ENCODE measurements at regions not wholly inside any gene's neighbourhood (a gene's known extent, or its start where the extent isn't known, plus 50 kb on each side); places are given as distances from the start of the nearest gene placed in this dataset.

DNA sequence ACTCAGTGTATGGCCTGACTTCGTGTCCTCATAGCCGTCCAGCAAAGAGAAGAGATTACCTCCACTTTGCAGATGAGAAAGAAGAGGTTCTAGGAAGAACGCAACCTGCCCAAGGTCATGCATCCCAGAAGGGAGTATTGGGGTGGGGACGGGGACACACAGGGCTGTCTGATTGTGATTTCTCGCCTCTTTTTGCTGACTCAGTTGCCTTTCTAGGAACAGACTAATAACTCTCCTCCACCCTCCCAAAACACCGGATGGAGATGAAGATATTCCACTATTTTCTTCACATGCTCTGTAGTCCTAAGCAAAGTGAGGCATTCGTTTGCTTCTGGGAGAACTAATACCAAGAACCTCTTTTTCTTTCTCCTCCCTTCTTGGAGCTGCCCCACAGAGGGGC is 529.3 kb downstream of the MIAT start:
- Mint-ChIP-seq H3K36me3 (no peaks in the 10 kb centered on the region), H3K9me3 (peaks cover 0 to 5% of the 10 kb centered on the region in 2 donors), H3K27me3 (peaks cover 5 to 15% of the 10 kb centered on the region in 2 donors), H3K4me3 (no peak overlapping the region), H3K4me1 (no peaks in the 10 kb centered on the region), H3K27ac (no peak overlapping the region)
- DNase-seq (no peak), ATAC-seq (replicated peaks) (no peak)

DNA sequence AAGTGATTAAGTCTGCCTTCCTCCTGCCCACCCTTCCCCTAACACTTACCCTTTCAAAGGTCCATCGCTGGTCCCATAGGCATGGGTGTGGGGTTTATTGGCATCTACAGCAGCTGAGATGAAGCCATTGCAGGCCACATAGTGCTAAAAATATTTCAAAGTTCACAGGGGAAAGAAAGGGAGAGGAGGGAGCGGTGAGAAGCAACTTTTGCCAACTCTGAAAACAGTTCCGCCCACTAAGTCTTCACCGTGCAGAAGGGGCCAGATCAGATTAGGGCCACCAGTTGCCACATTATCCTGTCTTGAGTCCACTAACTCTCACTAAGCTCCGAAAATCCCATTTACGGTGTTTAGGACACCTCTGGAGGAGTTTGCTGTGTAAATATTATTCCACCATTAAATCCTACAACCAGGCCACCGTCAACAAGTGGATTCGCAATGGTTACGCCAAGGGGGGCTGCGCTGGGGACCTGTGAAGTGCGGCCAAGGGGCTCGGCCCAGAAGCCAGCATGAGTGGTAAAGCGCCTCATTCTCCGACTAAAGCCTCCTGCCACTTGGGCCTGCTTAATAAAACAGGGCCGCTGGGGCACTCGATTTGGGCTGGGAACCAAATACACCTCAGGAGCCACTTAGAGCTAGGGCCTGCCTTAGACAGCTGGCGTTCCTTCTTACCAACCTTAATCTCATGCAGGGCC is 534.9 kb downstream of the MIAT start:
- no peak overlapping the region for H3K4me3 Mint-ChIP-seq
- H3K27me3 Mint-ChIP-seq, result peaks cover 5 to 21% of the 10 kb centered on the region in 2 donors
- H3K36me3 Mint-ChIP-seq, result no peaks in the 10 kb centered on the region
- H3K4me1 Mint-ChIP-seq, result no peaks in the 10 kb centered on the region
- H3K27ac Mint-ChIP-seq, result peak overlapping the region; percentile 31
- ATAC-seq (replicated peaks) (no peak), DNase-seq (no peak)
- peaks cover 1 to 8% of the 10 kb centered on the region in 2 donors for H3K9me3 Mint-ChIP-seq

- Mint-ChIP-seq H3K9me3 (peaks cover 6 to 14% of the 10 kb centered on the region in 2 donors), H3K27ac (no peak overlapping the region), H3K4me1 (no peaks in the 10 kb centered on the region), H3K36me3 (no peaks in the 10 kb centered on the region), H3K4me3 (no peak overlapping the region), H3K27me3 (peaks cover 5 to 18% of the 10 kb centered on the region in 2 donors)
- ATAC-seq (replicated peaks), result no peak
- DNase-seq, result no peak
Observed at GRCh38 chr22:27193215-27193614, 535.8 kb downstream of the MIAT start.

- Mint-ChIP-seq H3K9me3 (peaks cover 6 to 14% of the 10 kb centered on the region in 2 donors), H3K4me1 (no peaks in the 10 kb centered on the region), H3K27me3 (peaks cover 5 to 15% of the 10 kb centered on the region in 2 donors), H3K4me3 (no peak overlapping the region), H3K36me3 (no peaks in the 10 kb centered on the region), H3K27ac (no peak overlapping the region)
- ATAC-seq (replicated peaks), result no peak
- DNase-seq, result no peak
Observed at GRCh38 chr22:27193636-27194035, 536.2 kb downstream of the MIAT start.

DNA sequence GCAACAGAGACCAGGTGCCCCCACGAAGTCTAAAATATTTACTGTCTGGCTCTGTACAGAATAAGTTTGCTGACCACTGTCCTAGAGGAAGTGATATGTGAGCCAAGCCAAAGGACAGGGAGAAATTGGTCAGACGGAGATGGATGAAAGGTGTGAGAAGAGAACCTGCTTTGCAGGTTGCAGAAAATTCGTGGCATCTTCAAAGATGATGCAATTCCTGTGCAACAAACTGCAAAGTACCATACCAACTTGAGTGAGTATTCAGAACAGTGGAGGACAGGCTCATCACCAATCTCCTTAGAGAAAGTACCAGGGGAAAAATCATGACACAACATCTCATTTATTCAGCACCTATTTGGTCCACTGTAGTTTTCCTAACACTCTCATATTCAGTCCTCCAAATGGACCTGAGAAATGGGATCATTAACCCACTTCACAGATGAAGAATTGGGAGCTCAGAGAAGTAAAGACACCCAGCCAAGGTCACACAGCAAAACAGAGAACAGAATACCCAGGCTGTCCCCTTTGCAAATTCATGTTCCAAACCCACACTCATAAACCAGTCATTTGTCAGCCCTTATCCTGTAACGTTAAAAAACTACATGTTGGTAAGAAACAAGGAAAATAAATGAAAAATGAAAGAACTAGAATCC is 536.8 kb downstream of the MIAT start:
- no peak for DNase-seq
- ATAC-seq (replicated peaks), result no peak
- H3K4me3 Mint-ChIP-seq, result no peak overlapping the region
- H3K27ac Mint-ChIP-seq, result no peak overlapping the region
- no peaks in the 10 kb centered on the region for H3K36me3 Mint-ChIP-seq
- peaks cover 1 to 10% of the 10 kb centered on the region in 2 donors for H3K27me3 Mint-ChIP-seq
- peaks cover 6 to 14% of the 10 kb centered on the region in 2 donors for H3K9me3 Mint-ChIP-seq
- no peaks in the 10 kb centered on the region for H3K4me1 Mint-ChIP-seq

- peaks cover 6 to 14% of the 10 kb centered on the region in 2 donors for H3K9me3 Mint-ChIP-seq
- peaks cover 3 to 6% of the 10 kb centered on the region in 2 donors for H3K27me3 Mint-ChIP-seq
- no peaks in the 10 kb centered on the region for H3K36me3 Mint-ChIP-seq
- DNase-seq (no peak), ATAC-seq (replicated peaks) (no peak)
- no peak overlapping the region for H3K4me3 Mint-ChIP-seq
- H3K27ac Mint-ChIP-seq, result no peak overlapping the region
- no peaks in the 10 kb centered on the region for H3K4me1 Mint-ChIP-seq
Observed at GRCh38 chr22:27195094-27195493, 537.7 kb downstream of the MIAT start.

DNA sequence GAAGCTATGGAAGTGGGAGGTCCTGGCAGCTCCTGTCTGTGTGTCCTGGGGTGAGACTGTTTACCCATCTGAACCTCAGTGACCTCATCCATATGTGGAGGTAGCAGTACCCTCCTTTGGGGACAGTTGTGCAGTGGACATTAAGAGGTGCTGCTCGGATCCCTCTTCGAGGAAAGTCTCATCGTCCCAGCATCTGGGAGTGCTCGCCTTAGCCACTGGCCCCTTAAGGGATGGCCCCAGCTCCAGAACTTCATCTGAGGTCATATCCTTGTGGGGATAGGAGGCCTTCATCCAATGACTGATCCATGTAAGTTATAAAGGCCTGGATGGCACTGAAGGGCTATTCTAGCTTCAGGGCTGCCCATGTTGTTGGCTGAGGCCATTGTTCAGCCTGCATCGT is 538.1 kb downstream of the MIAT start:
- H3K27ac Mint-ChIP-seq, result no peak overlapping the region
- H3K4me3 Mint-ChIP-seq, result no peak overlapping the region
- no peak for DNase-seq
- H3K4me1 Mint-ChIP-seq, result no peaks in the 10 kb centered on the region
- H3K9me3 Mint-ChIP-seq, result peaks cover 6 to 14% of the 10 kb centered on the region in 2 donors
- ATAC-seq (replicated peaks), result no peak
- H3K36me3 Mint-ChIP-seq, result no peaks in the 10 kb centered on the region
- peaks cover 6 to 7% of the 10 kb centered on the region in 2 donors for H3K27me3 Mint-ChIP-seq

GRCh38 chr22:27196606-27197005 is 539.2 kb downstream of the MIAT start:
- Mint-ChIP-seq H3K4me3 (no peak overlapping the region), H3K9me3 (peaks cover 6 to 9% of the 10 kb centered on the region in 2 donors), H3K36me3 (no peaks in the 10 kb centered on the region), H3K27ac (no peak overlapping the region), H3K27me3 (peaks cover 8 to 10% of the 10 kb centered on the region in 2 donors), H3K4me1 (no peaks in the 10 kb centered on the region)
- ATAC-seq (replicated peaks), result no peak
- DNase-seq, result no peak

- no peaks in the 10 kb centered on the region for H3K36me3 Mint-ChIP-seq
- H3K4me1 Mint-ChIP-seq, result no peaks in the 10 kb centered on the region
- no peak for ATAC-seq (replicated peaks)
- no peak overlapping the region for H3K27ac Mint-ChIP-seq
- peaks cover 6 to 9% of the 10 kb centered on the region in 2 donors for H3K9me3 Mint-ChIP-seq
- no peak overlapping the region for H3K4me3 Mint-ChIP-seq
- no peak for DNase-seq
- H3K27me3 Mint-ChIP-seq, result peaks cover 8 to 11% of the 10 kb centered on the region in 2 donors
Observed at GRCh38 chr22:27197052-27197451, 539.7 kb downstream of the MIAT start.

DNA sequence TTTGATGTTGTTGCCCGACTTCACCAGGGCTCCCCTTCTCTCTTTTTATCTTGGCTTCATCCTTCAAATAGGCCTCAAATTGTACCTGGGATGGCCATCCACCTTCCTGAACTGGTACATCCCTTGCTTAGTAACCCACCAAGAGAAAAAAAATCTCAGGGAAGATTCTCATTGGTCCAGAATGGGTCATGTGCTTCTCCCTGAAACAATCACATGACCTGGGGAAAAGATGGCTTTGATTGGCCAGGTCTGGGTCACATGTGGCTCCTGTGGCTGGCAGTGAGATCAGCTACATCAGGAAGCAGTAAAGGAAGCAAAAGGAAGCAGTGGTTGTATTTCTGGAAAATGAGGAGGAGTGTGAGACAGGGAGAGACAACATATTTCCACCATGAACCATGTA is 540.2 kb downstream of the MIAT start:
- Mint-ChIP-seq H3K36me3 (no peaks in the 10 kb centered on the region), H3K27ac (no peak overlapping the region), H3K27me3 (peaks cover 8 to 12% of the 10 kb centered on the region in 2 donors), H3K9me3 (peaks cover 6 to 9% of the 10 kb centered on the region in 2 donors), H3K4me3 (no peak overlapping the region), H3K4me1 (no peaks in the 10 kb centered on the region)
- no peak for ATAC-seq (replicated peaks)
- DNase-seq, result no peak

GRCh38 chr22:27198518-27199035 is 541.2 kb downstream of the MIAT start:
- Mint-ChIP-seq H3K27ac (no peak overlapping the region), H3K36me3 (no peaks in the 10 kb centered on the region), H3K9me3 (peaks cover 6 to 9% of the 10 kb centered on the region in 2 donors), H3K4me1 (no peaks in the 10 kb centered on the region), H3K4me3 (no peak overlapping the region), H3K27me3 (peaks cover 8 to 18% of the 10 kb centered on the region in 2 donors)
- ATAC-seq (replicated peaks), result no peak
- no peak for DNase-seq

DNA sequence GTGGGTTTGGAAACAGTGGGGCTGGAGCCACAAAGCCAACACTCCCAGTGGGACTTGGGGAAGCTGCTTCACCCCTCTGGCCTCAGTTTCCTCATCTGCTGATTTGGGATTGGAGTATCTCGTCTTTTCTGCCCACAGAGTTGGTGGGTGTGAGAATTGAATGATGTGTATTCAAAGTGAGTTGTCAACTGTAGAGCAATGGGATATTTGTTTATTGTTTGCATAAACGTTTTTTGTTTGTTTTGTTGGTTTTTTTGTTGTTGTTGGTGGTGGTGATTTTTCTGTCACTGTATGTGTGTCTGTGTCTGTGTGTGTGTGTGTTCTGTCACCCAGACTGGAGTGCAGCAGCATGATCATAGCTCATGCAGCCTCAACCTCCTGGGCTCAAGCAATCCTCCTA is 542.0 kb downstream of the MIAT start:
- H3K4me3 Mint-ChIP-seq, result no peak overlapping the region
- no peak overlapping the region for H3K27ac Mint-ChIP-seq
- no peaks in the 10 kb centered on the region for H3K36me3 Mint-ChIP-seq
- H3K4me1 Mint-ChIP-seq, result no peaks in the 10 kb centered on the region
- H3K27me3 Mint-ChIP-seq, result peaks cover 8 to 25% of the 10 kb centered on the region in 2 donors
- H3K9me3 Mint-ChIP-seq, result peaks cover 6 to 9% of the 10 kb centered on the region in 2 donors
- no peak for ATAC-seq (replicated peaks)
- no peak for DNase-seq

DNA sequence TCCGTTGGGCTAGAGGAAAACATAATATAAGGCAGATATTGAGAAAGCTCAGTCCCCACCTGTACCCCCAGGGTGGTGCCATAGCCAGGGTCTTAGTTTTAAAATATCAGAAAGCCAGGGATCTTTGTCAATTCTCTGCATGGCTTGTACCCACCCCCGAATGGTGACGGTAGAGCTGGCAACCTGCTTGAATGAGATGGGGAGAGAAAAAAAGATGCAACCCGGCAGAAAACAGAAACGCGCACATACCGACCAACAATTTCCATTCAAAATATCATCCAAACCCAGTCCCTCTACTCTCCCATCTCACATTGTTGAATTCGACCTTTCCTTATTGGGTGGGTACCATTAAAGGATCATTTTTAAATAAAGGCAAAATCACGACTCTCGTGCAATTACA is 543.9 kb downstream of the MIAT start:
- H3K36me3 Mint-ChIP-seq, result no peaks in the 10 kb centered on the region
- H3K9me3 Mint-ChIP-seq, result peaks cover 6 to 9% of the 10 kb centered on the region in 2 donors
- peaks cover 8 to 24% of the 10 kb centered on the region in 2 donors for H3K27me3 Mint-ChIP-seq
- no peaks in the 10 kb centered on the region for H3K4me1 Mint-ChIP-seq
- no peak for DNase-seq
- no peak overlapping the region for H3K27ac Mint-ChIP-seq
- H3K4me3 Mint-ChIP-seq, result no peak overlapping the region
- ATAC-seq (replicated peaks), result no peak

- Mint-ChIP-seq H3K9me3 (peaks cover 6 to 8% of the 10 kb centered on the region in 2 donors), H3K4me3 (no peak overlapping the region), H3K27ac (no peak overlapping the region), H3K36me3 (no peaks in the 10 kb centered on the region), H3K27me3 (peaks cover 8 to 28% of the 10 kb centered on the region in 2 donors), H3K4me1 (no peaks in the 10 kb centered on the region)
- ATAC-seq (replicated peaks), result no peak
- no peak for DNase-seq
Observed at GRCh38 chr22:27201741-27202140, 544.4 kb downstream of the MIAT start.

DNA sequence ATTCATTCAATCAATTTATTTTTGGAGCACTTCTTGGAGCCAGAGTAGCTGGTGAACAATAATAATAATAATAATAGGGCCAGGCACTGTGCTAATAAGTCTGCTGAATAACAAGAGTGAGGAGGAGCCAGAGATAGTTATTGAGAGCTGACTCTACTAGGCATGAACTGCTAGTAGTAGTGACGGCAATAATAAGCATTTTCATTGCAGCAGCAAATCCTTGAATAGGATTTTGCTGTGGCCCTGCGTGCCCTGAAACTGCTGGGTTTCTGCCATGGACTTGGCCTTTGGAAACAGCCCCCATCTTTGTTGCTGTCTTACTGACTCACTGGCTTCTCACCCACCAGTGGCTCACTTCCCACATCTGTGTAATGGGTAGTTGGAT is 545.9 kb downstream of the MIAT start:
- Mint-ChIP-seq H3K4me1 (no peaks in the 10 kb centered on the region), H3K27ac (no peak overlapping the region), H3K27me3 (peaks cover 8 to 29% of the 10 kb centered on the region in 2 donors), H3K9me3 (no peaks in the 10 kb centered on the region), H3K4me3 (no peak overlapping the region), H3K36me3 (no peaks in the 10 kb centered on the region)
- ATAC-seq (replicated peaks) (no peak), DNase-seq (no peak)

All from stimulated activated naive B cell treated with anti-CD40 and anti-IgM and Interleukin-4, amounts not matched to agents 10 μg/mL and 1 μg/mL and 100 μg/mL, for 72 hours (primary cell).